Coronary artery (tissue), 2 donors: ENCODE measurements at regions not wholly inside any gene's neighbourhood (a gene's known extent, or its start where the extent isn't known, plus 50 kb on each side); places are given as distances from the start of the nearest gene placed in this dataset.

Experiments
- DNase-seq: peaks from one replicate; pipeline ENCODE4 v3.0.0-alpha.2; 2017; ENCODE audit warnings: low spot score
- H3K27ac ChIP-seq, 2 donors: fragments of 200-600 bp; sonication (generic); one replicate each; pipeline ENCODE4 v1.5.1; 2016 to 2019
- H3K4me3 ChIP-seq: fragments of 200-600 bp; sonication (generic); 2 replicates; pipeline ENCODE4 v1.5.1; 2016; ENCODE audit warnings: mild to moderate bottlenecking, moderate library complexity
- TF ChIP-seq, protein P1 (sequence below): fragments of 200-600 bp; sonication (generic); IDR thresholded peaks from one replicate; pipeline ENCODE4 v1.5.1; 2019; ENCODE audit warnings: antibody characterized with exemption

GRCh38 chrX:40201329-40201885, 103.6 kb upstream of the BCOR start:
- H3K27ac ChIP-seq = no peak overlapping the region
- DNase-seq = no peak
- TF ChIP-seq, protein P1, sequence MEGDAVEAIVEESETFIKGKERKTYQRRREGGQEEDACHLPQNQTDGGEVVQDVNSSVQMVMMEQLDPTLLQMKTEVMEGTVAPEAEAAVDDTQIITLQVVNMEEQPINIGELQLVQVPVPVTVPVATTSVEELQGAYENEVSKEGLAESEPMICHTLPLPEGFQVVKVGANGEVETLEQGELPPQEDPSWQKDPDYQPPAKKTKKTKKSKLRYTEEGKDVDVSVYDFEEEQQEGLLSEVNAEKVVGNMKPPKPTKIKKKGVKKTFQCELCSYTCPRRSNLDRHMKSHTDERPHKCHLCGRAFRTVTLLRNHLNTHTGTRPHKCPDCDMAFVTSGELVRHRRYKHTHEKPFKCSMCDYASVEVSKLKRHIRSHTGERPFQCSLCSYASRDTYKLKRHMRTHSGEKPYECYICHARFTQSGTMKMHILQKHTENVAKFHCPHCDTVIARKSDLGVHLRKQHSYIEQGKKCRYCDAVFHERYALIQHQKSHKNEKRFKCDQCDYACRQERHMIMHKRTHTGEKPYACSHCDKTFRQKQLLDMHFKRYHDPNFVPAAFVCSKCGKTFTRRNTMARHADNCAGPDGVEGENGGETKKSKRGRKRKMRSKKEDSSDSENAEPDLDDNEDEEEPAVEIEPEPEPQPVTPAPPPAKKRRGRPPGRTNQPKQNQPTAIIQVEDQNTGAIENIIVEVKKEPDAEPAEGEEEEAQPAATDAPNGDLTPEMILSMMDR = no peak

DNA sequence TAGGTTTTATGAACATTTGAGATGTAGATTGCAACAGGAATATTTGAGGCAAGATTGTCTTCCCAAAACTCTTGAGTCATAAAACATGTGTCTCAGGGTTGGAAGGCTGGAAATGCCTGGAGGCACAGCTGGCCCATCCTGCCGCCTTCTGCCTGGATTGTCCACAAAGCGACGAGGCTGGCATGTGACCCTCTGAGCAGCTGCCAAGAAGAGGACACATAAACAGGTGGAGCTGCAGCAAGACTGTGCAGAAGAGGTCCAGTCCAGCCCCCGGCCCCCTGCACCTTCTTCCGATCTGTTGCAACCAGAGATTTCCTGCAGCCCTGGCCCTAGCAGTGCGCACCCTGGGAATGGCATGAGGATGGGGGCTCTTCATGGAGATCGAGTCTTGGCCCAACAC, 101.9 kb upstream of the BCOR start:
- Histone ChIP-seq H3K27ac (no peak overlapping the region), H3K4me3 (no peak overlapping the region)
- DNase-seq = no peak
- TF ChIP-seq, protein P1 = no peak

More at GRCh38 chrX:40201329-40201885, 103.6 kb upstream of the BCOR start:
- no peak overlapping the region for H3K4me3 ChIP-seq

DNA sequence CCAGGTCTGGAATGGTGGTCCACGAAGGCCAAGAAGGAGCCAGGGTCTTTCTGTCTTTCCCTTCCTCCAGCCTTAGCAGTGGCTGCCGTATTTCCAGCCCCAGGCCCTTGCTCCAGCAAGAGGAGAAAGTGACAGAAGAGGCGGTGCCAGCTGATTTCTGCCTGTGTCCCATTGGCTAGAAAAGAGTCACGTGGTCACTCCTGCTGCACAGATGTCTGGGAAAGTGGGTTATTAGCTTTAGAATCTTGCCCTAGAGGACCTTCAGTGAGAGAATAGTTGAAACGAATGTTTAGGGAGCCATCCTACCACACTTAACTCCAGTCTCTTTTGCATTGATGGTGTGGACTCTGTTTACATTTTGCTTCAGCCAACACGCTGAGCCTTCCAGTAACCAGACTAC, 99.3 kb upstream of the BCOR start:
- Histone ChIP-seq H3K27ac (no peak overlapping the region), H3K4me3 (no peak overlapping the region)
- TF ChIP-seq, protein P1 = no peak
- DNase-seq = no peak

GRCh38 chrX:40195368-40195767, 97.6 kb upstream of the BCOR start:
- TF ChIP-seq, protein P1 = no peak
- no peak for DNase-seq
- Histone ChIP-seq H3K27ac (no peak overlapping the region), H3K4me3 (no peak overlapping the region)

DNA sequence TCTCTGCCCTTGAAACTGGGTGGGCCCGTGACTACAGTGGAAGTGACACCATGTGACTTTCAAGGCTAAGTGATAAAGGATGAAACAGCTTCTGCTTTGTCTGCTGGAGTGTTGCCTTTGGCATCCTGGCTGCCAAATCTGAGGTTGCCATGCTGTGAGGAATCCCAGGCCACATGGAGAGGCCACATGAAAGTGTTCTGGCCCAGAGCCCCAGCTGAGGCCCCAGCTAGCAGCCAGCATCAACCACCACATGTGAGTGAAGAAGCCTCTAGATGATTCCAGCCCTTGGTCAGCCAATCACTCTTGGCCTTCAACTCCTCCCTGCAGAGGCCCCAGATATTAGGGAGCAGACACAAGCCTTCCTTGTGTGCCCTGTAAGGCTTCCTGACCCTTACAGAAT, 94.4 kb upstream of the BCOR start:
- TF ChIP-seq, protein P1 = no peak
- no peak for DNase-seq
- no peak overlapping the region for H3K4me3 ChIP-seq
- no peak overlapping the region for H3K27ac ChIP-seq

- Histone ChIP-seq H3K27ac (no peak overlapping the region), H3K4me3 (no peak overlapping the region)
- DNase-seq = no peak
- TF ChIP-seq, protein P1 = no peak
Measured at GRCh38 chrX:40189637-40190036, 91.9 kb upstream of the BCOR start.

DNA sequence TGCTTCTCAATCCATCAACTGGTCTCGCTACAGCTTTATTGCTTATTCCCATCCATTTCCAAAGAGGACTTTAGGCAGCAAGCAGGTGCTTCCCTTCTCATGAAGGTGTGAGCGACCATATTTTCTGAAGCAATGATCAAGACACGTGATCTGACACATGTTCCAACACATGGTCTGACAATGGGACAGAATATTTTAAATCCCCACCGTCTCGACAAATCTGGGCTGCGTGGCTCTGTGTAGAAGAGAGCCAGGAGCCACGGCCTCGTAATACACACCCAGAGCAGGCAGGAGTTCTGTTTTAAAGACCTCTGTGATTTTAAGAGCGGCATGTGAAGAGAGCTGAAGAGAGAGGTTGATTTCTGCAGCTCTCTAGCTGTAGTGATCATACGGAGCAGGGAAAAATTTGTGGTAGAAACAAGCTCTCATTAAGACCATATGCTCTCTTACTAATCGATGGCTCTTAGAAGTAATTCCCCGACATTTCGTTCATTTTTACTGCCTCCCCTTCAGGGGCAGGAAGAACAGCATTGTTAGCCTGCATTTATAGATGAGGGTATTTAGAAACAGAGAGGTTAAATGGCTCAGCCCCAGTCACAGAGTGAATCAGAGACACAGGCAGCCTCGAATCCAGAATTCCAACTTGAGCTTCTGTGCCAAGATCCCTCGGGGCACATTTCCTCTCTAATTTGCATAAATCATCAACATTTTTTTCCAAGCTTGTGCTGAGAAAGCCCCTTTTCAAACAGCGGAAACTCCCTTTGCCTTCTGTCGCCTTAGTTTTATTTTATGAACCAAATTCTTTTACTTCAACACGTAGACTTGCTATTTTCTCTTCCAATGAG, 91.0 kb upstream of the BCOR start:
- no peak overlapping the region for H3K27ac ChIP-seq
- DNase-seq = no peak
- TF ChIP-seq, protein P1 = no peak
- no peak overlapping the region for H3K4me3 ChIP-seq
